ENCODE measurements at regions not wholly inside any gene's neighbourhood (a gene's known extent, or its start where the extent isn't known, plus 50 kb on each side); places are given as distances from the start of the nearest gene placed in this dataset.
"Not testable (repeated sequence)": the region's sequence is repeated elsewhere in the genome, so short reads cannot be mapped to it uniquely, and the experiment has no call there.

- not testable (repeated sequence) for TF ChIP-seq CTCF (IDR thresholded peaks at IDR 0.05; ENCODE audit: borderline replicate concordance, extremely low read depth, low read length, poor library complexity, severe bottlenecking); EZH2 (IDR thresholded peaks at IDR 0.05; ENCODE audit: borderline replicate concordance, low read depth, low read length, severe bottlenecking)
Observed at GRCh38 chr3:11911887-11912286, 65.2 kb upstream of the TAMM41 start.
